Activated T-cell treated with anti-CD3 and anti-CD28 coated beads, Interleukin-2, amount 50 U/mL, for 4 hours (primary cell): ENCODE measurements at regions not wholly inside any gene's neighbourhood (a gene's known extent, or its start where the extent isn't known, plus 50 kb on each side); places are given as distances from the start of the nearest gene placed in this dataset.

Source experiments
- ATAC-seq, 2 donors: fragments of 200-7000 bp; cut with Tn5 transposase; one replicate each; pipeline ENCODE4 v1.10.0; 2021
- DNase-seq: peaks from one replicate; pipeline ENCODE4 v3.0.0-alpha.2; 2020
- H3K27me3 Mint-ChIP-seq: one replicate; pipeline ENCODE4 v1.8.0; 2021; ENCODE audit warnings: low read depth, mixed read lengths
- H3K36me3 Mint-ChIP-seq: one replicate; pipeline ENCODE4 v1.8.0; 2022; ENCODE audit warnings: mixed read lengths; ENCODE audit not compliant: insufficient read depth
- H3K4me1 Mint-ChIP-seq: one replicate; pipeline ENCODE4 v1.8.0; 2021; ENCODE audit warnings: low read depth, mixed read lengths
- H3K4me3 Mint-ChIP-seq: one replicate; pipeline ENCODE4 v1.8.0; 2021; ENCODE audit warnings: mild to moderate bottlenecking, moderate library complexity, mixed read lengths
- H3K9me3 Mint-ChIP-seq: one replicate; pipeline ENCODE4 v1.8.0; 2021; ENCODE audit warnings: mixed read lengths

GRCh38 chr1:192945390-192946130 is 113.6 kb downstream of the UCHL5 start:
- H3K27me3 Mint-ChIP-seq, result no peaks in the 10 kb centered on the region
- ATAC-seq (no peak), DNase-seq (no peak)
- peaks cover 2% of the 10 kb centered on the region for H3K36me3 Mint-ChIP-seq
- H3K9me3 Mint-ChIP-seq, result no peaks in the 10 kb centered on the region
- H3K4me1 Mint-ChIP-seq, result no peaks in the 10 kb centered on the region
- no peak overlapping the region for H3K4me3 Mint-ChIP-seq

GRCh38 chr1:192949783-192950182 is 109.4 kb downstream of the UCHL5 start:
- ATAC-seq, result no peak
- no peaks in the 10 kb centered on the region for H3K9me3 Mint-ChIP-seq
- H3K4me1 Mint-ChIP-seq, result no peaks in the 10 kb centered on the region

DNA sequence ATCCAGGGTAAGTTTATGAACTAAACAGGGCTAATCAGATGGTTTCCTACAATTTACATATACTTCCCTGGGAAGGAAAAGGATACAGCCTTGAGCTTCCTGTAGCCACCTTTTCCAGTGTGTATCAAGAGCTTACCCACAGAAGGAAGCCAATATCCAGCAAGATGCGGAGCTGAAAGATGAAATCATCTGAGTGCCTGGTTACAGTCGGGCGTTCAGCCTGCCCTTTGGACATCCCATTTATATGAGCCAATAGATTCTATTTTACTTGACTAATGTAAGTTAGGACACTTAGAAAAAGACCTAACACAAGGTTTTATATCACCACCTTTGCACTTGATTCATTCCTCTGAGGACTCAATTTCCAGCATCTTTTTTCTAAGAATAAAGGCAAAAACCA is 108.2 kb downstream of the UCHL5 start:
- Mint-ChIP-seq H3K27me3 (no peaks in the 10 kb centered on the region), H3K4me3 (no peak overlapping the region), H3K36me3 (peaks cover 2% of the 10 kb centered on the region), H3K9me3 (no peaks in the 10 kb centered on the region), H3K4me1 (no peaks in the 10 kb centered on the region)
- no peak for ATAC-seq
- DNase-seq, result no peak

More at GRCh38 chr1:192949783-192950182, 109.4 kb downstream of the UCHL5 start:
- Mint-ChIP-seq H3K4me3 (no peak overlapping the region), H3K36me3 (peaks cover 2% of the 10 kb centered on the region), H3K27me3 (no peaks in the 10 kb centered on the region)
- no peak for DNase-seq

DNA sequence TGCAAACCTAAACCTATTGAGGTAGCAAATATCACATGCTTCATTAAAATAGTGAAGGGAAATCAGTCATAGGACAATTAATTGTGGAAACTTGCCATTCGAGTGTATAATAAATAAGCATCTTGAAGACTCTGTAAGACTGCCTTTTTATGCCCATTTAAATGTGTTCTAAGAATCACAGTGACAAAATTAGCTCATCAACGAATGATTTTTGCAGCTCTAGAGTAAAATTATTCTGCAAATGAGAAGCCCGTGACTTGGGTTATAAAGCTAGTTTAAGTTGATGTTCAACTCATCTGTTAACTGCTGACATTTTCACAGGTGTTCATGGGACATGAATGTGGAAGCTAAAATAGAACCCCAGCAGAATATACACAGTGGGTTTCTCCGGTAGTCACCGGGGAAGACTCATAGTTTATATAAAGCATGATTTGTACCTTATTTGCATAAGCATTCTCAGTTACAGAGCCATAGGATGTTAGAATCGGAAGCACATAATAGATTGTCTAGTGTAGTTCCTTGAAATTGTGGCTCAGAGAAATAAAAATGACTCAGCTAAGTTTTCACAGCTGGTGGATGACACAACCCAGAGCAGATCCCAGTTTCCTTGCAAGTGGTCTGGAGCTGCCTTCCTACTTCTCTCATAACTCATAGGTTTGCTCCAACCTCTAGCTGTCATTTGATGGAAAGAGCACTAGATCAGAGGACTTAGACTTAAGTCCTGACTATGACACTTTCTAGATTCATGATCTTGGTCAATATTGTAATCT is 107.3 kb downstream of the UCHL5 start:
- Mint-ChIP-seq H3K4me3 (no peak overlapping the region), H3K4me1 (no peaks in the 10 kb centered on the region), H3K9me3 (no peaks in the 10 kb centered on the region), H3K36me3 (peaks cover 6% of the 10 kb centered on the region), H3K27me3 (no peaks in the 10 kb centered on the region)
- DNase-seq (no peak), ATAC-seq (peak in 1 of 2 donors; percentile 25)

DNA sequence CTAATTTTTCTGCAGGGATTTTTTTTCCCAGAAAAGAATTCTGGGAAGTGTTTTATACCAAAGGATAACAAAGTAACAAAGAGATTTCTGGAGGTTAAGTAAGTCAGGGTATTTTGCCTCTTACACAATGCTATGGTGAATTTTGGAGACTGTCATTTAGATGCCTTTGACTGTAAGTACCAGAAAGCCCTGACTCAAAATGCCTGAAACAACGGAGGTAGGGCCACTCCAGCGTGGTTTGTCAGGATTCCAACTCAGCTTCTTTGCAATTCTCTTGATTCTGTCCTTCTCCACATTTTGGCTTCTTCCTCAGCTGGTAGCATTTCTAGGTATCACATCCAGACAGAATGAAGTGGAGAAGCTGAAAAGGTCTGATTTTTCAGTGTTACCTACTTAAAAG is 106.5 kb downstream of the UCHL5 start:
- DNase-seq, result no peak
- H3K36me3 Mint-ChIP-seq, result peaks cover 7% of the 10 kb centered on the region
- H3K9me3 Mint-ChIP-seq, result no peaks in the 10 kb centered on the region
- no peak for ATAC-seq
- no peaks in the 10 kb centered on the region for H3K27me3 Mint-ChIP-seq
- H3K4me1 Mint-ChIP-seq, result no peaks in the 10 kb centered on the region
- no peak overlapping the region for H3K4me3 Mint-ChIP-seq

DNA sequence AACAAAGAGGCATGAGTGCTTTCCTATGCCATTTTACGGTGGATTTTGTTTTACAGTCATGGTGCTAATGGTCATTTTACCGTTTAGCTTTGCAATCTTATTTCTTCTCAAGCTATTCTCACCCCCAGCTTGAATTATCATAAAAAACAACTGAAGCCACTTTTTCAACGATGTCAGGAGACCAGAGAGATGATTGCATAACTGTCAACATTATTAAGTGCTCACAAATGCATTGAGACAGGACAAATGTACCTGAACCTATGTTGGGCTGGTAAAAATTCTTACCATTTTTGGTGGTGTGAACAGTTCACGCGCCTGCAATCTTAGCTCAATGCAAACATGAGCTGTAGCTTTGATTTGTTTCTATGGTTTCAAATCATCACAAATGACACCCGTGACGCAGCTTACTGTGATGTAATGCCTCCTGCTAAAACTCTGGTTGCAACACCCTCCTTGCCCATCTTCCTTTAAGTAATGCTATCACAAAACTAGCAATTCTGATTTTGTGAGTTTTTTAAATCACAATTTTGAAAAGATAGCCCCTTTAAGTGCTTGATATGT is 104.4 kb downstream of the UCHL5 start:
- Mint-ChIP-seq H3K36me3 (peaks cover 5% of the 10 kb centered on the region), H3K9me3 (no peaks in the 10 kb centered on the region), H3K4me3 (no peak overlapping the region), H3K27me3 (no peaks in the 10 kb centered on the region), H3K4me1 (no peaks in the 10 kb centered on the region)
- ATAC-seq (no peak), DNase-seq (no peak)

DNA sequence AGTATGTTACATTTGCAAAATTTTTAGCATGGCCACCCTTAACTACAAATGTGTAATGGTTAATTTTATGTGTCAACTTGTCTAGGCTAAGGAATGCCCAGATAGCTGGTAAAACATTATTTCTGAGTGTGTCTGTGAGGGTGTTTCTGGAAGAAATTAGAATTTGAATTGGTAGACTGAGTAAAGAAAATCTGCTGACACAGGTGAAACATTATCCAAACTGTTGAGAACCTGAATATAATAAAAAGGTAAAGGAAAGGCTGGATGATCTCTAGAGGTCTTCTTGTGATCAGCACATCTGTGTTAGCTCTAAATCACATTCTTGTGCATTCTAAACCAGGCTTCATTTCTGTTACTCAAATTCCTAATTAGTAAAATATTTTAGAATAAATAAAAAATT is 100.8 kb downstream of the UCHL5 start:
- Mint-ChIP-seq H3K9me3 (no peaks in the 10 kb centered on the region), H3K36me3 (peaks cover 5% of the 10 kb centered on the region), H3K4me1 (peaks cover 4% of the 10 kb centered on the region), H3K4me3 (no peak overlapping the region), H3K27me3 (no peaks in the 10 kb centered on the region)
- DNase-seq, result no peak
- no peak for ATAC-seq

DNA sequence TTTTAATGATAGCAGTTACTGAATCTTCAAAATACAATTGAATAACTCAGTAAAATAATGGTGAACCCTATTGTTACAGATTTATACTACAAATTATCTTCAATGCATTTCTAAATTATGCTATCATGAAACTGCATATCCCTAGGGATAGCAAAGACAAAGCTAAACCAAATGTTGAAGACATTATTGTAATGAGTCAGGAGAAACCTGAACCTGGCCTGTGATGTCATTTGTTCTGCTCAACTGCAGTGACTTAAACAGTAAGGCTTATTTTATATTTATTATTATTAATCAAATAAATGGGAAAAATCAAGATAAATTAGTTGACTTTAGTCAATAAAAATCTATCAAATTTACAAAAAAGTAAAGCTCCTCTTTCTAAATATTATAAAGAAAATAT is 100.3 kb downstream of the UCHL5 start:
- H3K9me3 Mint-ChIP-seq, result no peaks in the 10 kb centered on the region

GRCh38 chr1:192959657-192960186 is 99.4 kb downstream of the UCHL5 start:
- Mint-ChIP-seq H3K36me3 (peaks cover 5% of the 10 kb centered on the region), H3K27me3 (no peaks in the 10 kb centered on the region), H3K4me3 (no peak overlapping the region), H3K4me1 (peaks cover 4% of the 10 kb centered on the region), H3K9me3 (no peaks in the 10 kb centered on the region)
- DNase-seq (no peak), ATAC-seq (no peak)

More for the DNA sequence above, 100.3 kb downstream of the UCHL5 start:
- Mint-ChIP-seq H3K36me3 (peaks cover 5% of the 10 kb centered on the region), H3K27me3 (no peaks in the 10 kb centered on the region), H3K4me1 (peaks cover 4% of the 10 kb centered on the region), H3K4me3 (no peak overlapping the region)
- ATAC-seq (no peak), DNase-seq (no peak)
